HG03439 (cell line): ENCODE measurements at regions not wholly inside any gene's neighbourhood (a gene's known extent, or its start where the extent isn't known, plus 50 kb on each side); places are given as distances from the start of the nearest gene placed in this dataset.

Experiments used
- ATAC-seq: cut with Tn5 transposase; IDR thresholded peaks from one replicate; pipeline ENCODE4 v1.9.1; 2021; ENCODE audit warnings: mild to moderate bottlenecking, moderate library complexity; ENCODE audit not compliant: unreplicated experiment

- no peak for ATAC-seq
These were observed 159.9 kb downstream of the KLF13 start for GRCh38 chr15:31486506-31486905.

DNA sequence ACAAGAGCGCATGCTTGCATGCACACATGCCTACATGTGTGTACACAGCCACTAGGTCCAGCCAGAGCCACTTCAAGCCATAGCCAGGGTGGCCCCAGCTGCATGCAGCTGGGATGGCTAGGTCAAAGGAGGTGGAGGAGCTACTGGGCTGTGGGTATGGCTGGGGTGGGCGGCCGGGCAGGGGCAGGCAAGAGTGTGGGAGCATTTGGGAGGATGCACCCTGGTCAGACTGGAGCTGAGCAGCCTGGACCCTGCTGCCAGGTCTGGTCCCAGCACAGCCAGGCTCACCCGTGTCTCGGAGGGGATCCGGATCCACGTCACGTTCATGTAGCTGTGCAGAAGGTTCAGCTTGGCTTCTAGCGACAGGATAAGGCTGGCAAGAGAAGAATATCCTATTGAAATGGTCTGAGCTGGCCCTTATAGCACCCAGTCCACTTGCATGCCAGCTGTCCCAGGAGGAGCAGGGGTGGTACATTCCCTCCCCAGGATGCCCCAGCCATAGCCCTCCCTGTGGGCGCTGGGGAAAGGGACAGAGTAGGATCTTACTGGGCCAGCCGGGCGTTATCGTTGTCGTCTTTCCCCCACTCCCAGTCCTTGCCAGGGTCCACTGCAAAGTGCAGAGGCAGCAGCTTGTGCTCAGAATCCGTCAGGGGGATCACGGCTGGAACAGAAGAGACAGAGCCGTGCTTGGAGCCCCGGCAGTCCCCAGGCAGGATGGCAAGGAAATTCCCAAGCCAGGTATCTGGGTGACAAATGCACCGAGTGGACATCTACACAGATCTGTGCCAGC lies 160.5 kb downstream of the KLF13 start:
- ATAC-seq, result no peak

DNA sequence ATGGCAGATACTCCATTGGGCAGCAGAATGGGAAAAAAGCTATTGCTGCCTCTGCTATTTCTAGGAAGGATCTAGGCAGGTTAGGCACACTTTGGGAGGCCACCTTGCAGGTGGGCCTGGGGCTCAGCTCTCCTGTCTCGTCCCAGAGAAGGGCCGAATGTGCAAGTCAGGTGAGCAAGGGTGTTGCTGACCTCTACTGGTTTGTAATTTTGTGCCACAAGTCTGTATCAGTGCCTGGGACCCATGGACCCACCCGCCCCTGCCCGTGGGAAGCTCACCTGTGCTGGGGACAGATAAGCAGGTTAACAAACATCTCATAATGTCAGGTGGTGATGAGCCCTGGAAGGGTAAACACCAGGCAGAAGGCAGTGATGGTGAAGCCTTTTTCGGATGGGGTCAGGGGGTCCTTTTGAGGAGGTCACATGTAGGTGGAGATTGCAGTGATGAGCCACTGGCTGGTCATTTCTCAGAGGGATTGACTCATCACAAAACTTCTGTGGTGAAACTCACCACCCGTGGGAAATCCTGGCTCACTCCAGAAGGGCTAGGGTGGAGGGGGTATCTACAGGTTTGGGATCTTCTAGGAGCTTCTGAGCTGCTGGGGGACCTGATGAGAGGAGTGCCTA lies 161.3 kb downstream of the KLF13 start:
- ATAC-seq, result peak; percentile 50

- peak; percentile 41 for ATAC-seq
These were observed 162.0 kb downstream of the KLF13 start for GRCh38 chr15:31488437-31489204.

GRCh38 chr15:31489281-31489680 lies 162.6 kb downstream of the KLF13 start:
- ATAC-seq, result no peak

GRCh38 chr15:31489801-31490646 lies 163.4 kb downstream of the KLF13 start:
- ATAC-seq, result no peak

DNA sequence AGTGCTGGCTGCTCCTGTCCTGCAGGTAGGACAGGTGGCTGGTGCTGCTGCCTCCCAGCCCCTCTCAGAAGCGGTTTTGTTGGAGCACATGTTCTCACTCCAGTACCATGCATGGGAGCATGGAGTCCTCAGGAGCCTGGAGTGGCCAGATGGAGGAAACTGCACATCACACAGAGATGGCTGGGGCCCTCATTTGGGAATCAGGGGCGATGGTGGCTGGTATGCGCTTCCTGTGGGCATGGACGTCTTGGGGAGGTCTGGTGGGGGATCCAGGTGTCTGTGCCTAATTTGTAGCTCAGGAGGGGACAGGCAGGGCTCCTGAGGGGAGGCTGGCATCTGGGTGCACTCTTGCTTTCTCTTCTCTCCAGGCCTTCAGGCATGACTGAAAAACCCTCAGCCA lies 168.2 kb downstream of the KLF13 start:
- no peak for ATAC-seq

DNA sequence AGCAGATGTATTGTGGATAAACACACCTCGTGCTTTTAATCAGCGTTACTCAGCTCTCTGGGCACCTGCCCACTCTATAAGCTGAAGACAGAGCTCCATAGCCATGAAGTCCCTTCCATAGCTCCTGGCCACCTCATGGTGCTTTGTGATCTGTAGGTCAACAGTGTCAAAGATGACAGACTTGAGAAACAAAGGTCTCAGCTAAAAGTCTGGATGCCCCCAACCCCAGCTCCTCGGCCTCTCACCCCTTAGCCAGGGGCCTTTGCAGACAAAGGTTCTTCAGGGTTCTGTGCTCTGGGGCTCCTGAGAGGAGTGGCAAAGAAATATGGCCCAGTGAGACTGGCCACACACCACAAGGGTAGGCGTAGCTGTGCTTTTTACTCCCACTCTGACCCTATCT lies 168.6 kb downstream of the KLF13 start:
- ATAC-seq, result no peak

DNA sequence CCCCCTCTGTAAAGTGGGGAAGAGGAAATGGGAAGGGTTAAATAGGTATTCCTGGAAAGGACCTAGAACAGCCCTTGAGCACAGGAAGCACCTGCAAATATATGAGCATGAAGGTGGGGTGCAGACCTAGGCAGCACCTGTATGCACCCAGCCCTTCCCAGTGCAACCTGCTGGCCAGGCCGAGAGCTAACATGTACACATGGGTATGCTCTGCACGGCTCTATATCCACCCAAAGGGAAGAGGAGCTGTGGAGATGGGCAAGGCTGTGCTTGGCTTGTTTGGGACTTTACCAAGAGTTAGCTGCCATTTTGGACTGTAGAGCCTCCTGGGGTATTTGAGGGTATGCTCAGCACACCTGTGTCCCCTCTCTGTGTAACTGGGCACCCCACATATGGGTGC lies 171.2 kb downstream of the KLF13 start:
- no peak for ATAC-seq

GRCh38 chr15:31498329-31498728 lies 171.7 kb downstream of the KLF13 start:
- ATAC-seq, result no peak

- no peak for ATAC-seq
These were observed 172.1 kb downstream of the KLF13 start for GRCh38 chr15:31498756-31499155.

- ATAC-seq, result no peak
These were observed 172.8 kb downstream of the KLF13 start for GRCh38 chr15:31499236-31499952.

GRCh38 chr15:31499953-31500765 lies 173.5 kb downstream of the KLF13 start:
- no peak for ATAC-seq

- no peak for ATAC-seq
These were observed 174.3 kb downstream of the KLF13 start for GRCh38 chr15:31500766-31501449.

GRCh38 chr15:31501536-31502157 lies 175.0 kb downstream of the KLF13 start:
- no peak for ATAC-seq

DNA sequence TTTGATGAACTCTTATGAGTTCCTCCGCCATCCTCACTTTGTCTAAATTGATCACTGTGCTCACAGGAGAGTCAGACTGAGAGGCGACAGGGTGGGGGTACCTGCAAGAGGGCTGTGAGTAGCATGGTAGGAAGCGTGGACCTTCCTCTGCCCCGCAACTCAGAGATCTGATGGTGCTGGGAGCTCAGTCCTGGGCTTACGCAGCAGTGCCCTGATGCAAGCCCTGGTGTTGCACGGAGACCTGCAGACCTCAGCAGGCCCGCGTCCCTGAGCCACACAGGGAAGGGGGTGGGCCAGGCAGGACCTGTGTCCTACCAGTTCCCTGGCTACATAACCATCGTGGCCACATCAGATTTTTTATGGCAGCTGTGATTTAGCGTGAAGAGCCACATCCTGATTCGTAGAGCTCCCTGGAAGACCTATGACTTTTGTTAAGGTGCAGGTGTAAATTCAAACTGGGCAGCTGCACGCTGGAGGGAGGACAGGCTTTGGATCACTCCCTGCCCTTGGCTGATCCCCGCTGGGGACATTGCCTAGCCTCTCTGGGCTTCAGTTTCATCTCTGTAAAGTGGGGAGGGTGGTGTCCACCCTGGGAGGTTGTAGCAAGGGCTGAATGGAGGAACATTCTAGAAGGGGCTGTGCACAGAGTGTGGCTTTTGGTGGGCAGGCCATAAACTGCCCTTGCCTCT lies 176.1 kb downstream of the KLF13 start:
- no peak for ATAC-seq

- no peak for ATAC-seq
These were observed 176.6 kb downstream of the KLF13 start for GRCh38 chr15:31503256-31503655.
